ENCODE measurements at regions not wholly inside any gene's neighbourhood (a gene's known extent, or its start where the extent isn't known, plus 50 kb on each side); places are given as distances from the start of the nearest gene placed in this dataset.

DNA sequence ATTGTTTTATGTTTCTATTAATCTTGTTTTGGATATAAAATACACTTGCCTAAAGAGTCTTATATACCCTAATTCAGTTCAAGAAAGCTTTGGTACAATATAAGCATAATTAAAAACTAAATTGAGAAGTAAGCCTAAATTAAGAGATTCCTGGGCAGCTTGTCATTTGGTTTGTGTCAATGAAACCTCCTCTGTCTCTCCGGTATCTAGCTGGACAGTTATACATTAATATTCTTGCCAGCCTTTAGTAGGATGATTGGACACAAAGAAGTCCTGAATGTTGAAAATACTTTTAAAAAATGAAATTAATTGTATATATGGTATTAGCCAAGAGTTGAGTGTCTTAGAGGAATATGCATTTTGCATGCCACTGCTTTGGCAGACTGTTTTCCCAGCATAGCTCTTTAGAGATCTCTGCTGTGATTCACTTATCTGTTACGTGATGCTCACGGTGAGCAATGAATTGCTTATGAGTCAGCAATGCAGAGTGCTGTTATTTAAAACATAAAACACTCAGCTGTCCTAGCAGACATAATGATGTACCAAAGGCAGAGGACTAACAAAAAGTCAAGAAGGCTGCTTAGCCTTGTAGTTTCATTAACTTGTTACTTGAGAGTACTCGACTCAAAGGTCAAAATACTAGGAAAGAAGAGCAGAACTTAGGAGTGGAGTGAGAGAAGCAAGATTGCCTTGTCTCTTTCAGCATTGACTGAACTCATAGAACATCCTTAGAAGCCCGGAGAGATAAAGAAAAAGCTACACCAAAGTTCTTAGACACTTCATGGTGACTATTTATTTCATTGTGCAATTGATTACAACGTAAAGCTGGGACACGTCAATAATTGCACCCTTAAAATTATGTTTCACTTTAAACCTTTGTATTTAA, 1296.1 kb upstream of the PCDH7 start:
- DNase-seq = no peak

DNA sequence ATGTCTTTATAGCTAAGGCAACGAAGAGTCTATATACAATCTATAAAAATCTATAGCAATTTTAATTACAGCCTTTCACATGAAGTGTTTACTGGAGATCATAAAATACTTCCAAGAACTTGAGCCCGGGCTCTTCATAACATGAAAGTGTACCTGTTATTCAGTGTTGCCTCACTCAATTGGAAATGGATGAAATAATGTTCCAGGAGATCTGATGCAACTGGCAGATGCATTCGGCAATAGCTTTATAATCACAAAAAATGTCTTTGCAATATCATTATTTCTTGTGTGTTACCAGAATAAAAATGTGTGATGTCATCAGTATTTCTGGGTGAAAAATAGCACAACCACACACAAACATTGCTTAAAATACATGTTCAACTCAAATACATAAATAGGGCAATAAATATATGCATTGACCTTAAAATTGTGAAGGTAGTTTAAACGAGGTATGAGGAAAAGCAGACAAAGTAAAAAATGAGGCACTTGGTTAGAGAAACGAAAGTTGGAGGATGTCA, 1266.8 kb upstream of the PCDH7 start:
- no peak for DNase-seq

DNA sequence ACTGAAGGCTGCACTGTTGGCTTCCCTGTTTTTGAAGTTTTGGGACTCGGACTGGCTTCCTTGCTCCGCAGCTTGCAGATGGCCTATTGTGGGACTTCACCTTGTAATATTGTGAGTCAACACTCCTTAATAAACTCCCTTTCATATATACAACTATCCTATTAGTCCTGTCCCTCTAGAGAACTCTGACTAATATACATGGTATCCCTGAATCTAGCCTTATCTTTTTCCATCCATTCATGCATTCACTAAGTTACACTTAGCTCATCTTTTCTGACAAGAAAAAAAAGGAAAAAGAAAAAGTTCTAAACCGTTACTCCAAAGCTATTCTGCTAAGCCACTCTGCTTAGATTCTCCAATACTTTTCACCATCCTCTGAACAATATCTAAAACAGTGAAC, 1260.2 kb upstream of the PCDH7 start:
- no peak for DNase-seq

GRCh38 chr4:29467044-29467717, 1253.0 kb upstream of the PCDH7 start:
- no peak for DNase-seq
